ENCODE measurements at regions not wholly inside any gene's neighbourhood (a gene's known extent, or its start where the extent isn't known, plus 50 kb on each side); places are given as distances from the start of the nearest gene placed in this dataset.

DNA sequence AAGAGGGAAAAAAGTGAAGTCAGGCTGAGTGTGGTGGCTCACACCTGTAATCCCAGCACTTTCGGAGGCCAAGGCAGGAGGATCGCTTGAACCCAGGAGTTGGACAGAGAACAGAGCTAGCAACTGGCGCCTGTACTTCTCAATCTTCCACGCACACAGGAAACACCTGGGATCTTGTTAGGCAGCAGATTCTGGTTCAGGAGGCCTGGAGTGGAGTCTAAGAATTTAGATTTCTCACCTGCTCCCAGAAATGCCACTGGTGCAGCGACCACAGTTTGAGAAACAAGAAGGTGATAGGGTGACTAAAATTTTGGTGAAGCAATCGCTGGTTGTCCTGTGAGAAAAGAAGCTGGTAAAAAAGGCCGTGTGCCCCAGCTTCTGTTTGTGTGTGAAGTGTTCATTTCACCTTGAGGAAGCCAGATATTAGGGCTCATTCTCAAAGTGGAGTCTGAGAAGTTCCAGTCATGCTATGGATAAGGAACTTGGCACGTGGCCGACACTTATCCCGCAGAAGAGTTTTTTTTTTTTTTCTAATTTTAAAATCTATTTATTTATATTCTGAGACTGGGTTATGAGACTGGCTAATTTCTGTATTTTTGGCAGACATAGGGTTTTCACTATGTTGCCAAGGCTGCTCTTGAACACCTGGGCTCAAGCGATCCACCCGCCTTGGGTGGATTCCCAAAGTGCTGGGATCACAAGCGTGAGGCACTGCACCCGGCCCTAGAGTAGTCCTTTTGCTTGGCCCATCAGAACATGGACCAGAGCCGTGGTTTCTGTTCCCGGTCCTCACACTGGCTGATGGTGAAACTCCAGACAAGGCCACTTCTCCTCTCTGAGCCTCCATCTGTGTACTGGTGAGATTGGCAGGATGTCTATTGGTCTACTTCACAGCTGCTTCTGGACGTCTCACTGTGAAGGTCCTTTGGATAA lies 324.6 kb upstream of the PROK2 start:
- no peaks in the 10 kb centered on the region; the same call in 1 of the 2 replicates for H3K27me3 ChIP-seq (ENCODE audit: control insufficient read depth, insufficient read depth, low read length)
- H3K36me3 ChIP-seq (replicated peaks; ENCODE audit: control insufficient read depth, insufficient read depth, low read length) = no peaks in the 10 kb centered on the region
- DNase-seq = no peak
- no peak overlapping the region for H3K4me3 ChIP-seq (ENCODE audit: insufficient read depth, low read depth, low read length)

- Histone ChIP-seq H3K4me3 (ENCODE audit: insufficient read depth, low read depth, low read length) (no peak overlapping the region), H3K27me3 (ENCODE audit: control insufficient read depth, insufficient read depth, low read length) (no peaks in the 10 kb centered on the region; the same call in 1 of the 2 replicates), H3K36me3 (replicated peaks; ENCODE audit: control insufficient read depth, insufficient read depth, low read length) (no peaks in the 10 kb centered on the region)
- no peak for DNase-seq
These were observed 320.4 kb upstream of the PROK2 start for GRCh38 chr3:72105306-72105705.

DNA sequence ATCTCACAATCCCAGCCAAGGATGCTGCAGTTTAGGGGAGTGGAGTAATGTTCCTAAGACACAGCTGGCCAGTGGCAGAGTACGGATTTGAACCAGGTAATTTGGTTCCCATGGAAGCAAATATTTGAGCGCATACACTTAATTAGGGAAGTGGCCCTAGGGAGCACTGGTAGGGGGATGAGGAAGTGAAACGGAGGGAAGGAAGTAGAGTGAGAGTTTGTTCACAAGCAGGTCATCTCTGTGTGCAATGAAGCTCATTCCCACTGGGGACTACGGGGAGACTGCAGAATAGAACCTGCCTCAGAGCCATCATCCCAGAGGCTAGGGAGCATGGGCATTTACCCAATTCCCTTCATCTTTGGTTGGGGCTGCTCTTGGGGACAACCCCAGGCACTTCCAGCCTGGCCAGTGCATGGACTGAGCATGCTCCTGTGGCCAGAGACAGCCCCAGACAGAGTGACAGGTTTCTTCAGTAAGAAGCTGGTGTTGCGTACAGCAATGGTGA lies 317.2 kb upstream of the PROK2 start:
- peaks cover 9% of the 10 kb centered on the region for H3K27me3 ChIP-seq (ENCODE audit: control insufficient read depth, insufficient read depth, low read length)

DNA sequence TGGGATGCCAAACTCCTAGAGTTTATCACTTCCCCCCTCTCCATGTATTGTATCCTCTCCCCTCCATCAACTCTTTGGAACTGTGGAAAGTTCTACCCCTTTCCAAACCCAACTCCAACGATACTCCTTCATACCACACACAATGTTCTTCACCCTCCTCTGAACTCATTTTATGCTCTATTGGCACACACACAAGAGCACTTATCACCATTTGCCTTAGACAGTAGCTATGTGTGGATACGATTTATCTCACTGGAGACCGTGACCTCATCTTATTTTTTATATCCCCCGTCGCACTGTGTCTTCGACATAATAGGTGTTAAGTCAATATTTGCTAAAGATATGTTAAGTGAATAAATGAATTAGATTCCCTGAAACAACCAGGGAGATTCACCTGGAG lies 316.5 kb upstream of the PROK2 start:
- H3K27me3 ChIP-seq (ENCODE audit: control insufficient read depth, insufficient read depth, low read length) = peaks cover 9% of the 10 kb centered on the region
- H3K36me3 ChIP-seq (replicated peaks; ENCODE audit: control insufficient read depth, insufficient read depth, low read length) = no peaks in the 10 kb centered on the region
- DNase-seq = no peak
- no peak overlapping the region for H3K4me3 ChIP-seq (ENCODE audit: insufficient read depth, low read depth, low read length)

More for the DNA sequence above, 317.2 kb upstream of the PROK2 start:
- Histone ChIP-seq H3K4me3 (ENCODE audit: insufficient read depth, low read depth, low read length) (no peak overlapping the region), H3K36me3 (replicated peaks; ENCODE audit: control insufficient read depth, insufficient read depth, low read length) (no peaks in the 10 kb centered on the region)
- DNase-seq = no peak

DNA sequence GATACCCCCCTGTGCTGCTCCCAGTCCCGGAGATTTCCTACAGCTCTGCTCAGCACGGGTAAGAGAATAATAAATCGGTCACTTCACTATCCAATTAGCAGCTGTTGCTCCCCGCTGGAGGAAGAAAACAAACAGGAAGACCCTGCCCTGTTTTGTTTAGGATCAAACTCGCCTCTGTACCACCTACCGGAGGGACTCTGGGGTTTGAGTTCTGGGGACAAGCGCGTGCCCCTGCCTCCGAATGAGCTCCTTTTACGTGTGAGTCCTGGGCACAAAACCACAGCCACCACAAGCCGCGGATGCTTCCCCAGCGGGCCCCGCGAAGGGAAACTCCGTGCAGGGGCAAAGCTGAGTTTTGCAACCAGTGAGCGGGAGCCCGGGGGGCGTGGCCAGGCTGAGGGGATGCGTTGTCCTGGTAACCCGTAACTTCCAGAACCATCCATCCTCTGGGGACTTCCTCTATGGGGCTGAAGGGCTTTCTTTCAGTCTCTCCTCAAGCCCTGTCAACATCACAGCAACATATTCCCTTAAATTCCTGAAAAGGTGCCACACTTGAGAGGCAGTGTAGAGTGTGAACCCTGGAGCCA lies 315.7 kb upstream of the PROK2 start:
- H3K27me3 ChIP-seq (ENCODE audit: control insufficient read depth, insufficient read depth, low read length) = peaks cover 9% of the 10 kb centered on the region
- DNase-seq = peak; percentile 88
- H3K36me3 ChIP-seq (replicated peaks; ENCODE audit: control insufficient read depth, insufficient read depth, low read length) = no peaks in the 10 kb centered on the region
- H3K4me3 ChIP-seq (ENCODE audit: insufficient read depth, low read depth, low read length) = peak overlapping the region; percentile 45

DNA sequence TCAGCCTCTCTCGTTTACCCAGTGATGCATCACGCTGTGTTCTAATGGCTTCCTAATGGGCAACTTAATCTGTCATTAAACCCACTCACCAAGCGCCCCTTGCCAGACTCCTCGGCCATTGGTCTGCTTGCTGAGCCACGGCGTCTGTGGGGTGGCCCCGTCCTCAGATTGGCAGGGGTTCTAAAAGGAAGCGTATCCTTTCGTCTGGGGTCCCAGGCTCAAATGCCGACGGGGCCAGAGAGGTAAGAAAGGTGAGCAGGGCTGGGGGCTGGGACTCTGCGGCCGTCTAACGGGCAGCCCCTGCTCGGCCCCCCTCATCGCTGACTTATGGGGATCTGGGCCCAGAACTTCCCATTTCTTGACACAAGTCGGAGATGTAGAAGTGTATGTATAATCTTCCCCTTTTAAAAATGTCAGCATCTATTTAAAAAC lies 315.1 kb upstream of the PROK2 start:
- Histone ChIP-seq H3K4me3 (ENCODE audit: insufficient read depth, low read depth, low read length) (peak overlapping the region; percentile 45), H3K36me3 (replicated peaks; ENCODE audit: control insufficient read depth, insufficient read depth, low read length) (no peaks in the 10 kb centered on the region), H3K27me3 (ENCODE audit: control insufficient read depth, insufficient read depth, low read length) (peaks cover 9% of the 10 kb centered on the region)
- peak; percentile 60 for DNase-seq

- DNase-seq = peak; percentile 46
- H3K27me3 ChIP-seq (ENCODE audit: control insufficient read depth, insufficient read depth, low read length) = peaks cover 9% of the 10 kb centered on the region
- H3K4me3 ChIP-seq (ENCODE audit: insufficient read depth, low read depth, low read length) = peak overlapping the region; percentile 45
- H3K36me3 ChIP-seq (replicated peaks; ENCODE audit: control insufficient read depth, insufficient read depth, low read length) = no peaks in the 10 kb centered on the region
These were observed 314.6 kb upstream of the PROK2 start for GRCh38 chr3:72099326-72100079.

- DNase-seq = no peak
- H3K27me3 ChIP-seq (ENCODE audit: control insufficient read depth, insufficient read depth, low read length) = peaks cover 11% of the 10 kb centered on the region
These were observed 312.1 kb upstream of the PROK2 start for GRCh38 chr3:72097053-72097452.

DNA sequence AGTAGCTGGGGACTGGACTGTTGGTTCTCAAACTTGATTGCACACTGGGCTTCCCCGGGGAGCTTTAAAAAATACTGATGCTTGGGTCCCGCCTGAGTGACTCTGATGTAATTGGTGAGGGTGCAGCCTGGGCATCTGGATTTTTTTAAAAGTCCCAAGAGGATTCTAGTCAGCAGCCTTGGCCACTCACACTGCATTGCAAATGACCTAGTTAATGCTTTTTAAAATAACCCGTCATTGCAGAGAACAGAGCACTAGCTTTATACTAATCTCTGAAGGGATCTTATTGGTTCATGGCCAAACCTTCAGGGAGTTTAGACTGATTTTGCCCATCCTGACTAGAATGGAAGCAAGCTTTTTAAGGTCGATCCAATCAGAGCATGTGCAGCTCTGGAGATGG lies 310.6 kb upstream of the PROK2 start:
- DNase-seq = no peak
- peaks cover 11% of the 10 kb centered on the region for H3K27me3 ChIP-seq (ENCODE audit: control insufficient read depth, insufficient read depth, low read length)
- no peaks in the 10 kb centered on the region for H3K36me3 ChIP-seq (replicated peaks; ENCODE audit: control insufficient read depth, insufficient read depth, low read length)
- no peak overlapping the region for H3K4me3 ChIP-seq (ENCODE audit: insufficient read depth, low read depth, low read length)

More at GRCh38 chr3:72097053-72097452, 312.1 kb upstream of the PROK2 start:
- H3K4me3 ChIP-seq (ENCODE audit: insufficient read depth, low read depth, low read length) = no peak overlapping the region
- no peaks in the 10 kb centered on the region for H3K36me3 ChIP-seq (replicated peaks; ENCODE audit: control insufficient read depth, insufficient read depth, low read length)

DNA sequence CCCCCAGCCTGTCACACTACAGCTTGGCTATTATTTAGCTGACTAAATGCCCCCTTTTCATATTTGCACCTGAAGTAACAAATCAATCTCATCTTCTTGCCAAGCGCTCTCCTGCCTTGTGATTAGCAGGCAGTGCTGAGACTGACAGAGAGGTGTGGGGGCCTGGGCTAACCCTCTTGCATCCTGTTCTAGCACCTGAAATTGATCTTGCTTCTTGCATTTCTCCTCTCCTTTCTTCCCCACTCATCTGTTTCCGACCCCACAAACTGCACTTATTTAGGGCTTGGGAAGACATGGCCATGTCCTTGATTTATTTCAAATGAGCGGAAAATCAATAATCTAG lies 309.0 kb upstream of the PROK2 start:
- no peak for DNase-seq
- H3K27me3 ChIP-seq (ENCODE audit: control insufficient read depth, insufficient read depth, low read length) = peaks cover 8% of the 10 kb centered on the region; the same call in 1 of the 2 replicates
- no peaks in the 10 kb centered on the region for H3K36me3 ChIP-seq (replicated peaks; ENCODE audit: control insufficient read depth, insufficient read depth, low read length)
- H3K4me3 ChIP-seq (ENCODE audit: insufficient read depth, low read depth, low read length) = no peak overlapping the region

GRCh38 chr3:72093270-72093991 lies 308.5 kb upstream of the PROK2 start:
- Histone ChIP-seq H3K36me3 (replicated peaks; ENCODE audit: control insufficient read depth, insufficient read depth, low read length) (no peaks in the 10 kb centered on the region), H3K27me3 (ENCODE audit: control insufficient read depth, insufficient read depth, low read length) (peaks cover 4% of the 10 kb centered on the region; the same call in 1 of the 2 replicates), H3K4me3 (ENCODE audit: insufficient read depth, low read depth, low read length) (no peak overlapping the region)
- no peak for DNase-seq

DNA sequence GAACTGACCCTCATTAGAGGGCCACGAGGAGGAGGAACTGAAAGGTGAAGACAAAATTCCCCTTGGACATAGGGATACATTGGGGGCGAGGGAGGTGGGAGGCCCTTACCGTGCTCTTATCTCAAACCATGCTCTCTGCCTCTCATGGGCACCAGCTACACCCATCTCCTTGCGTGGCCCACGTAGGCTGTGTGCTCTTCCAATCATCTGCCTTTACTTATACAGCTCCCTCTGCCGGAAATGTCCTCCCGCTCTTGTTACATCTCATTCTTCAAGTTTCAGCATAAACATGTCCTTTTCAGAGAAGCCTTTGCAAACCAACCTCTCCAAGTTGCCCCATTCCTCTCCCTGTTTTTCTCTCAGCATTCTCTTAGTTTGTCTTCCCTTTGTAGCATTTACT lies 307.8 kb upstream of the PROK2 start:
- no peak overlapping the region for H3K4me3 ChIP-seq (ENCODE audit: insufficient read depth, low read depth, low read length)
- DNase-seq = no peak
- no peaks in the 10 kb centered on the region for H3K36me3 ChIP-seq (replicated peaks; ENCODE audit: control insufficient read depth, insufficient read depth, low read length)
- H3K27me3 ChIP-seq (ENCODE audit: control insufficient read depth, insufficient read depth, low read length) = peaks cover 2% of the 10 kb centered on the region; the same call in 1 of the 2 replicates

- H3K27me3 ChIP-seq (ENCODE audit: control insufficient read depth, insufficient read depth, low read length) = peaks cover 2% of the 10 kb centered on the region; the same call in 1 of the 2 replicates
- H3K36me3 ChIP-seq (replicated peaks; ENCODE audit: control insufficient read depth, insufficient read depth, low read length) = no peaks in the 10 kb centered on the region
- H3K4me3 ChIP-seq (ENCODE audit: insufficient read depth, low read depth, low read length) = no peak overlapping the region
- DNase-seq = peak; percentile 47
These were observed 303.6 kb upstream of the PROK2 start for GRCh38 chr3:72088486-72089025.

DNA sequence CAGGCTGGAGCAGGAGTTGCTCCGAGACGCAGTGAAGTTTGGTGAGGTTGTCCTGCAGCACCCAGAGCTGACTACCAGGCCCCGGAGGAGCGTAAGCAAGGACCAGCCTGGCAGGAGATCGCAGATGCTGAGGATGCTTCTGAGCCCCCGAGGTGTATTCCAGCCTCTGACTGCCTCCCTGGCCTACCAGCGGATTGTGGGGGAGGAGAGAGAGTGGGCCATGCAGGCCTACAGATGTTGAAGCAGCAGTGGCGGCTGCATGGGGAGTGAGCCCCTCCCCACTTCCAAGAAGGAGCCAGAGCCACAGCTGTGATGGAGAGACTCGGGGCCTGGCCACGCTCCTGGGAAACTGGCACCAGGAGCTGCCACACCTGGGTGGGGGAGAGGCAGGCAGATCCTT lies 302.5 kb upstream of the PROK2 start:
- no peaks in the 10 kb centered on the region for H3K36me3 ChIP-seq (replicated peaks; ENCODE audit: control insufficient read depth, insufficient read depth, low read length)
- peak; percentile 14 for DNase-seq
- H3K27me3 ChIP-seq (ENCODE audit: control insufficient read depth, insufficient read depth, low read length) = peaks cover 1% of the 10 kb centered on the region; the same call in 1 of the 2 replicates
- no peak overlapping the region for H3K4me3 ChIP-seq (ENCODE audit: insufficient read depth, low read depth, low read length)

Data from H7 (cell line).